ENCODE measurements at regions not wholly inside any gene's neighbourhood (a gene's known extent, or its start where the extent isn't known, plus 50 kb on each side); places are given as distances from the start of the nearest gene placed in this dataset.

DNA sequence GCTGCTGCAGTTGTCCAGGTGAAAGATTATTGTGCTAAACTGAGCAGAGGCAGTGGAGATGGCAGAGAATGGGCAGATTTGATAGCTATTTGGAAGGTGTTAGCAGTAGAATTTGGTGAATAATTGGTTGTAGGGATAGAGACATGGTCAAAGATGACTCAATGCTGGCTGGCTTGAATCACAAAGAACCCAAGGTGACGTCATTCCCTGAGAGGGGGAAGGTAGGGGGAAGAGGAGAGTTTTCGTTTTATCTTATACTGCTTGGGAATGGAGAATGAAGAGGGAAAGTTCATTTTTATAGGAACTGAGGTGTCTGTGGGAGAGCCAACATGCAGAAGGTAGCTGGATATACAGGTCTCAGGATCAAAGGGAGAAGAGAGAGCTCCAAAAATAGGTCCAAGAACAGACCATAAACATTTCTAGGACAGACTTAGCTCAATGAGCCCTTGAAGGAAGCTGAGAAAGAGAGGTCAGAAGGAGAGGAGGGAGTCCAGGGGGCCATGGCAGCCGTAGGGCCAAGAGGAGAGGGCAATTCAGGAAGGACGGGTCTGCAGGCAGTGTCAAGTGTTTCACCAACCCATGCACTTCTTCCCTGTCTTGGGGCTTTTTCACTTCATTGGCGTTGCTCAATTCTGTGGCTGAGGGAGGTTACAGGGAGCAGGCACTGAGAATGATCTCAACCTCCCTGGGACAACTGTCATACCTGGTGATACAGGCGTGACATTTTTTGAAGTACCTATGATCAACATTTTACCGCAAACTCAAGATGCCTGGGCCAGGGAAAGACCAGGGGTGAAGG is 281.3 kb downstream of the TDRD15 start:
- no peak for DNase-seq

DNA sequence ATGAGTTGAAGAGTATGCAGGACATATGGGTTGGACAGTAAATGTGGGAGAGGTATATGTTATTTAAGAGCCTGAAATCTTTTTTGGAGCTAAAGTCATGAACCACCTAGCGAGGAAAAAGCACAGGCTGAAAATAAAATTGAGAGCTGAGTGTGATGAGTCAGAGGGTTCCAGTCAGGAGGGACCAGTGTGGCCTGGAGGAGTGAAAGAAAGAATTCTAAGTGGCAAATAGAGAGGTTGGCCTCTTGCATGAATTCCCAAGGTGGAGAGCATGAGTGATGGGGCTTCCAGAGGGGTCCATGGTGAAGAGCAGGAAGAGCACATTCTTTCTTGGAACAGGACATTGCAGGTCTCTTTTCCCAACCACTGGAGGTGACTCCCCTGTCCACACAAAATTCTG is 282.6 kb downstream of the TDRD15 start:
- DNase-seq, result no peak

DNA sequence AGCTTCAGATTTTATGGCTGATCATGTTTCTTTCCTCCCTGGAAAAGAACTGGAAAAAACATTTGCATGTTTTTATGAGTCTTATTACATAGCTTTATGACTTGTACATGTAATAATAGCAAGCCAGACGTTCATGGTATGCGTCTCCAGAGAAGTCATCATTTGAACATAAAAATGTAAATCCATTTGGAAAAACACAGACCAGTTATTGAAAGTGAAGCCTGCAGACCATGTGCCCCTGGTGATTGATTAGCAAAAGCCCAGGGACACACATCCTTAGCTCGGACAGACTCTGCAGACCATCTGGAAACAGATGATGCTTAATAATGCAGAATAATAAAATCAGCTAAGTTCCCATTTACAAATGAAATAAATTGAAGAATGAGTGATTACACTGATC is 283.1 kb downstream of the TDRD15 start:
- DNase-seq, result no peak

DNA sequence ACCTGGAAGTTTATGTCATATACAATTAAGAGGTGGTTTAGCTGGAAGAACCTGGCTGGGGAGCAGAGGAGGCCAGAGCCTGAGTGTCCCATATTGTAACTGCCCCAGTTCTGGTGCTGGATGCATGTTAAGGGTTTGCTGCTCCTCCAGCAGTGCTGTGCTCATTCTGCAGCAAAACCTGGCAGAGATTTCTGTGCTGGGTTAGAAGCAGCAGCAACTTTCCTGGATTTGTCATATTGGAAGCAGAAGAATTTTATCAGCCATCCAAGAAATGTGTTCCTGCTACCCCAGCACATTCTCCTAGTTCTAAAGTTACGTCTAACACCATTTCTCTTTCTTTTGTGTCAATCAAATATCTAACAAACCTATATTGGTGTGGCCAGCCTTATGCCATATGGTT is 284.1 kb downstream of the TDRD15 start:
- DNase-seq, result no peak

DNA sequence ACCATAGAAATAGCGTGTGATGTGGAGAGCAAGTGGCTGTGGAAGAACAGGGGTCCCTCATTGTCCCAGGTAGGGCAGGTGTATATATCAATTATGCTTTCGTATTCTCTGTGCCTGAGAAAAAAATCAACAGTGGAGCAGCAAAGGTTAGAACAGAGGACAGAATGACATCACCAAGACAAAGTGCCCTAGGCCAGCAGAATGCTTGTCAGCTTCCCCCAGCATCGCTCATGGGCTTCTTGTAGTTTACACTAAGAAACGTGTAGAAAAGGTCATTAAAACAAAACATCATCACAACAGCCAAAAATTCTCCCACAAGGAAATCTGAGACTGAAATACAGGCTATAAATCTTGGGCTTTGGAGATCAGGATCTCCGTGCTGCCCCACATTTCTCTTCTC is 288.0 kb downstream of the TDRD15 start:
- no peak for DNase-seq

DNA sequence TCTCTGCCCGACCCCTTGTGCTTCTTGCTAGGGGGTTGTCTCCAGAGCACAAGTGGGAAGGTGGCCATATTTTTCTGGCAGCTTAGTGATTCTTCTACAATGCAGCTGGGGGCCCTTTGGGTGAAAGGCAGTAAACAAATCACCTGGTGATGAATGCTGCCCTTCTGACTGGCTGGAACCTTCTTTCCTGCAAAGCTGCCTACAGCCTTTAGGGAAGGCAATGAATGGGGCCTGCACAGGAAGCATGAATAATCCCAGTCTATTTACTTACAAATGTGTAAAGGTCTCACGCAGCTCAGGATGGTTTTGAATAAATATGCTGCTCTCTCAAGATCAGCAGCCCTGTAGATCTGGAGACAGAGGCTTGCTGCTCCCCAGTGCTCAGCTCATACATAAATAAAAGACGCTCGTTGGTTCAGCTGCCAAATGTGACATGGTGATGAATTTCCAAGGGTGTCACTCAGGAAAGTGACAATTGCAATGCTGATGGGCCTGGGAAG is 289.2 kb downstream of the TDRD15 start:
- no peak for DNase-seq

DNA sequence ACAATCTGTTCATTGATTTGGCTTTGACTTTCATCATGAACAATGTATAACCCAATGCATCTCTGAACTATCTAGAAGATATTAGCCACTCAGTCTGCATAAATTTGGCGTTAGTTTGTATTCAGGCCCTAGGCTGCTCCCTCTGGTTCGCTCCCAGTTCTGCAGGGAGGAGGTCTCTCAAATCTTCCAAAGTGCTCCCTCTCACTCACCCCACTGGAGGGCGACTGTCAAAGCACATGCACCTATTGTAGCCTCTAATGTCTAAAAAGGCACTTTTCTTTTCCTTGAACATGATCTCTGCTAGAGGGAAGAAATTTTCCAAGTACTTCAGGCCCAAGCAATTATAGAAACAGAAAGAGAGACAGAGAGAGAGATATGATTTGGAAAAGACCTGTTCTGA is 291.5 kb downstream of the TDRD15 start:
- DNase-seq, result no peak

DNA sequence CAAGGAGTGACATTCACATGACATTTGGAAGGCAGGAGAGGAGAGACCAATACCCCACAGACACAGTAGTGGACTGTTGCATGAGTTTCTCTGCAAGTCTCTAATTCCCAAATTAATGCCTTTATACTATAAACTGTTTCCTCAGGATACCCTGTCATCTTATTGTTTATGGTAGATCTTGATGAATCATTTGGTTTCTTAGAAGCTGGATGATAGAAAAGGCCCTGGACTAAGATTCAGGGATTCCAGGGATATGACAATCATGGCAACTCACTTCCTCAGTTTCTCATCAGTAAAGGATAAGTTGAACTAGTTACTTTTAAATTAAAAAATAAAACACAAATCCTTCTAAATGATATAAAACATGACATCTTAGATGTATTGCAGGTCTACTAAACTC is 292.5 kb downstream of the TDRD15 start:
- DNase-seq, result no peak

DNA sequence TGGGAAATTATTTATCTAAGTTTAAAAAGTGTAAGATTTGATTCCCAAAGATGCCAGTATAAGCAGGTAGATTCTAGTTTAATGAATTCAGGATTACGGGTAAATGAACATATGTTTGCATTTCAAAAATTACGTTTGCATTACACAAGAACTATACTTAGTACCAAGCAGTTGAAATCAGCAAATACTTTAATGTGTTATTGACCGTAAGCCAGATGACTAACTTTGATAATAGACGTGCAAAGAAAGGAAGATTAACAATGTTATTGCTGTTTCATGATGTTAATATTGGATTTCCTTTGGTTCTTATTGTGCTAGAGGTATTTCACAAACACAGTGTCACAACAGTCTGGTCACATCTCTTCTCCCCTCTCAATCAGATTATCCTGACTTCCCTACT is 294.7 kb downstream of the TDRD15 start:
- DNase-seq, result no peak

DNA sequence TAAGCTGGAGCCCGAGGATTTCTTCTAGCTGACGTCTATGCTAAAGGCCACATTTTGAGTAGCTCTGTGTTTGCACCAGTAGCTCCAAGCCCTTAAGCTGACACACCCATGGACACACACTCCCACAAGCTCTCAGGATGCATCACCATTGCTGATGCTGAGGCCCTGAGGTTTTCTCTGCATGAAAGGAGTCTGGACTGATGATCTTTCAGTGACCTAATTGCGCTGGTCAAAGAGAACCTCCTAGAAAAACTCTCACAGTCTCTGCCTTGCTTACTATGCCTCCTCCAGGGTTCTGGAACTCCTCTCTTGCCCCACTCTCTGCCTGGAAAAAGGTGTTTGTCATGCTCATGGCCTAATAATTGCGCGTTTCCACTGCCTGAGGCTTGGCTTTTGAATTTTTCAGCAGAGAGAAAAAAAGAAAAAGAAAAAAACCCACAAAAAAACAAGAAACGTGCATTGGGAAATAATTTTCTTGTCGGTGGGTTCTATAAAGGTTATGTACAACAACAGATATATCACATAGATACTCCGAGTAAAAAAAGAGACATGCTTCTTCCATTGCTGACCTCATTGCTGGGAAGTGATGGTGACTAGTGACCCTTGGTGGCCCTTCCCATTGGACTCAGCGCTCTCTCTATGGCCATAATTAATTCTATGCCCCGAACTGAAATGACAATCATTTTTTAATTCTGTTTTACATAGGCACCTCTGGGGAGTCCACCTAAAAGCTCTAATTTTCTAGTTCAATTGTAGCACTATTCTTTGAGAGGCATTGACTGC is 297.0 kb downstream of the TDRD15 start:
- DNase-seq, result no peak

DNA sequence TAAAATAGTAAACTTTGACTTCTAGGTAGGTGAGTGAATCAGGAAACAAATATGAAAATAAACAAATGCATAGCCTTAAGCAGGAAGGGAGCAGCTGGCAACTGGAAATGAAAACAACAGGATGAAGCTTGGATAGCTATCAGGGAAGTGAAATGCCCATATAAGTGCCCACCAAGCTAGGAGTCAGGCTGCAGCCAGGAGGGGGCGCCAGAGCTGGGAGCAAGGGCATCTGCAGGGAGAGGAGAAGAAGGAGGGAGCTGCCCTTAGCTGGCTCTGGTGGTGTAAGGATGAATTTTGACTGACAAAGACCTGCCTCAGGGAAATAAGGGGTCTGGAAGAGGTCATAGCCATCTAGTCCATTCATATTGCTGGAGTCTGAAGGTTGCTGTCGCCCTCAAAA is 298.3 kb downstream of the TDRD15 start:
- no peak for DNase-seq

DNA sequence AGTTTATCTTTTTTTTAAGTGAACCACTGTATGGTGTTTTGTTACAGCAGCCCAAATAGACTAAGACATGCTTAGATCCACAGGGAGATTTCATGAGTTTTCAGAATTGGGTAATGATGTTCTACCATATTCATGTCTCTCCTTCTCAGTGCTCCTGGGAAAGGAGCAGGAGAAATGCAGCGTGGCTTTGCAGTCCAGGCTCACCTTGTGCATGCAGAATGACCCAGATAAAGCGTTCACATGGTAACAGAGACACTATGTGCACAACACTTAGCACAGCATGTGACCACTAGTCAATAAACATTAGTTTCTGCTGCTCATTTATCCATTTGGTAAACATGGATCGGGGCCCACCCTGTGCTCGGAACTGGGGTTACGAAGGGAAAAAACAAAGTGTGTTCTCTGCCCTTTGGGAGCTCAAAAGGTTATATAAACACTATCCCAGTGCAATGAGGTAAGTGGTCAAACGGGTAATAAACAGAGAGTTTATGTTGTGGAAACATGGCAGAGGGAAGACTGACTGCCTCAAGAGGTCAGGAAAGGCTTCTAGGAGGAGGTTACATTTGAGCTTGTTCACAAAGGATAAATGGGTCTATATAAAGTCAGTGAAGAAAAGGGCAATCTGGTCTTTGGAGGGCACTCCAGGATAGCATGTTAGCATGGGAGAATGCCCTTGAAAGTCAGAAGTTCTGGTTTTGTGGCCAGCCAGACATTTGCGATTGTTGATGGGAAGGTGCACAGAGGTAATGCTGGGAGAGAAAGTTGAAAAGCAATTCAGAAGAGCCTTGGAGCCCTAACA is 299.2 kb downstream of the TDRD15 start:
- no peak for DNase-seq

DNA sequence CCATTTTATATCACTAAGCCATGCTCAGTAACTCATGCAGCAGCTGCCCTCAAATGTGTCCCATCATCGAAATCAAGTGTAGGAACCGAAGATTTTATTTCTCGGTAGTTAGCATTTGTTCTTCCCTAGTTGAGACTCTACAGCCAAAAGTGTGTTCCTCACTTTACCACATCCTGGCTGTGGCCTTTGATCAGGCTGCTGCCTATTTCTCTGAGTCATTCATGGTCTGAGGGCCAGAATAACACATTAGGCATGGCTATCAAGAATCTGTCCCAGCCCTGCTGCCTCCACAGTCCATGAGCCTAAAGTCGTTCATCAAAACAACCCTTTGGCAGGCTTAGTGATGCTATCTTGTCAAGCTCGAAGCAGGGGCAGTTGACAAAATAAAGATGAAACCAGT is 300.1 kb downstream of the TDRD15 start:
- DNase-seq, result no peak

DNA sequence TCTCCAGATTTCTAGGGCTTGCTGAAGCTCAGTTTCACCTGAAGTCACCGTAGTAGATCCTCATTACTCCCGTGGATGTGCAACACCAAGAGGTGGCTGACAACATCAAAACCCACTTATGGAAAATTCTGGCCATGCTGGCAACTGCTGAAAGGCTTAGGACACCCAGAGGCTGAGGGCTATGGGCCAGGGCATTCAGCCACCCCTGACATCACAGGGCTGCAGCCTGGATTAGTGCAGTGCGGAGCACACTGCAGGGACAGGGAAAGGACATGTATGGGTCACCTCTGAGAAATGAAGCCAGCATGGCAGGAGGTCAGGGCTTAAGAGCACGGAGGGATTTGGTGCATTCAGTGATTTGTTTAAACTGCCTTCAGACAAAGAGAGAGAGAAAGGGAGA is 300.6 kb downstream of the TDRD15 start:
- DNase-seq, result no peak

DNA sequence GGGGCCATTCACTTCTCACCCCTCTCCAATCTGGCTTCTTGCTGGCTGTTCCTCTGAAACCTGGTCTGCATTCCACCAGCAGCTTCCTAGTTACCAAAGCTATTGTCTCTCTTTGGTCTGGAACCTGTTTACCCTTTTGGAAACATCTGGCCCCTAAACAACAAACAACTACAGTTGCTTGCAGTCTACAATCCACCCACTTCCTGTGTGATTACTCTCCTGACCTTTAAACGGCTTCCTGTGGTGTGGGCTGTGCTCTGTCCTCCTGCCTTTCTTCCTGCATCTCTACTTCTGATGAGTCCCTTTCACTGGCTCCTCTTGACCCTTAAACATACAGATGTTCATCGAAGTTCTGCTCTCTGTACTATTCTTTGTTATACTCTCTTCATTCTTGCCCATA is 303.8 kb downstream of the TDRD15 start:
- no peak for DNase-seq

DNA sequence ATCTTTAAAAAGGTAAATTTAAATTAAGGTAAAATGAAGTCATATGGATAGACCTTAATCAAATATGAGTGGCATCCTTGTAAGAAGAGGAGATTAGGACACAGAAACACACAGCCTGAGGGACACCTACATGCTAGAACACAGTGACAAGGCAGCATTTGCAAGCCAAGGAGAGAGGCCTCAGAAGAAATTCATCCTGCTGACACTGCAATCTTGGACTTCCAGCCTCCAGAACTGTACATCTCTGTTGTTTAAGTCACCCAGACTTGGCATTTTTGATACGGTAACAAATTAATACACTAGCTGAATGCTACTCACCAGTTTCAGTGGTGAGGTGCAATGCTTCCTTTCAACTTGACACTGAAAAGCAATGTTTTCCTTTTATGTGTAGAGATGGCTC is 305.0 kb downstream of the TDRD15 start:
- no peak for DNase-seq

DNA sequence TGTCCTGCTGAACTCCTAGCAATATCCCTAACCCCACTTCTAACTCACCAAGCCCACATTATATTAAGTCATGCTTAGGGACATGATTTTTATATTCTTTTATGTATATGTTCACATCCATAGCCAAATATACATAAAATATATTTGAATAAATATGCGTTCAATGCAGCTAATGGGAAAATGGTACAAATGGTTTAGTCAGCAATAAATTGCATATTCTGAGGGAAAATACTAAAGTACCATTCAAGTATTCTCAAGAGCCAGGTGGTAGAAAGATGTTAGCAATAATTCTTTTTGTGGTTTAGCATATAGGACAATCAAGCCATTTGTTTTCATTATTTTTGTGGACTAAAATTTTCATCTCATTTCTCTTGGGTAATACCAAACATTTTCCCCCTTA is 306.0 kb downstream of the TDRD15 start:
- no peak for DNase-seq

DNA sequence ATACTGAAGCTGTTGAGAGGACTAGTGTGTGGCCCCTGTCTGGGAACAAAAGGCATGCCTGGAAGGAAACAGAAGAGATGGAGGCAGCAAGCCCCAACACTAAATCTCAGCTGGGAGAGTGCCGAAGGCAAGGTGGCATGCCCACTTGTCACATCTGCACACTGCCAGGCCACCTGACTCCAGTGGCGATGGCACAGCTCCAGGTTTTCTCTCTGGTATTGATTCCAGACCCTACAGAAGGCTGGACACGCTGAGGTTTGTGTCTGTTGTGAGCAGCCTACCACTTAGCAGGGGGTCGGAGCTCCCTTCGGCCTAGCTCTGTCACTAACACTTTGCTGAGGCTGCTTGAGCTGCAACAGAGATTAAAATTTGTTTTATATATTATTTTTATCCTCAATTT is 307.3 kb downstream of the TDRD15 start:
- DNase-seq, result no peak

DNA sequence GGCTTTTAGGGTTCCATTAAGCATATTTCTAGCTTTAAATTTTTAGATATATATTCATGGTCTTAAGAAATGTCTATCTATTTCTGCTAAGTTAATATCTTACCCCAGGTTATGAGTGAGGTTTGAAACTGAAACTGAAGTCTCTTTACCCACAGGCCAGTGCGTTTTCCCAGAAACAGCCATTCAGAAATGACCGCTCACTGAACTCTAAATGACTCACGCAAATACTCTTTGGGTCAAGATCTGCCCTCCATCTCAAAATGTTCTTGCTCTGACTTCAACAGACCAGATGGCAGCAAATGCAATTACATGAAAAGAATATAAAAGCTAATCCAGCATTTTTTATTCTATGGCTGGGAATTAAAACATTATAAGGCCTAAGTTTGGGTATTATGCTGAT is 315.2 kb downstream of the TDRD15 start:
- DNase-seq, result no peak

DNA sequence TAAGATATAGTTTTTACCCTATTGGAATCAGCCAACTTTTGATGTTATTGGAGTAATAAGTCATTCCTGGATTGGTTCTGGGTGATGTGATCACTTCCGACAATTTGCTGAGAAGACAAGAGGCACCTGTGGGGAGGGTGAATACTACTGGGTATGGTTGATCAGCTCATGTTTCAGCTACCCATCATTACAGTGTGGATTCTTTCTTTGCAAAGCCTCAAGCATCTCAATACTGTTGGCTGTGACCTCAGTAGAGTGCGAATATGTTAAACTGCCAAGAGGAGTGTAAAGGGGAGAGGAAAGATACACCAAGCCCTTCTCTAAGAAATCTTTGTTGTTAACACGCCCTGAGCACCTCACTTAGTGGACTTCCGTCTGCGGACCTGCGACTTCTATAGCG is 317.7 kb downstream of the TDRD15 start:
- no peak for DNase-seq

DNA sequence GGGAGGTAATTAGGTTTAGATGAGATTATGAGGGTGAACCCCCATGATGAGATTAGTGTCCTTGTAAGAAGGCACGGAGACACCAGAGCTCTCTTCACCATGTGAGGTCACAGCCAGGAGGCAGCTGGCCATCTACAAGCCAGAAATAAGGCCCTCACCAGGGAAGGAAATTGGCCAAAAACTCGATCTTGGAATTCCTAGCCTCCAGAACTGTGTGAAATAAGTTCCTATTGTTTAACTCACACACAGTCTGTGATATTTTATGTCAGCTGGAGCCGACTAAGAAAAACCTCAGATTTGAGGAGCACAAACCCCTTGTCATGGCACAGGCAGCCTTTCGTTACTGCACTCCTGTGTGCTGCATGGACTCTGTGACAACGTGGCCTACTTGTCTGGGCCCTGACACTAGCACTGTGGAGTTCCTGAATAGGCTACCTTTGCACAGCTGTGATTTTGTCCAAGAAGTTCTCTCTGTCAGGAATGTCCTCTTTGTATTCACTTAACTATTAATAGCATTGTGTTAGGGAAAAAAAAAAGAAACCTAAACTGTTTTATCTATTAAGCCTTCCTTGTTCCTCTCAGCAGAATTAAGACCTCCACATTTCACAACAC is 319.8 kb downstream of the TDRD15 start:
- DNase-seq, result no peak

DNA sequence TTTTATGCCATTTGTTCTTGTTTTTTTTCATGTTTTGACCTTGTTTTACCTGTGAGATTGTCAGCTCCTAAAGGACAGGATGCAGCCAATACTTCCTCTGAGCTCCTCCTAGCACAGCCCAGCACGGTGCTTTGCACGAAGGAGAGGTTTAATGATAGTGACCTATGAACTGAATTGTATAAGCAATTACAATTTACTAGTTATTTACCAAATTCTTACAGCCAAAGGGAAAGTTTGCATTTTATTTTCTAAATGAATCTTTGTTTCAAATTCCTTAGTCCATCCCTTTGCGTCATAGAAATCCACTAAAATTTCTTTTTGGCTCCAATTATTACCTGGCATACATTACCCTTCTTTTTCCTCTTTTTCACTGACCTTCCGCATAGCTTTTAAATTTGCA is 326.1 kb downstream of the TDRD15 start:
- no peak for DNase-seq

DNA sequence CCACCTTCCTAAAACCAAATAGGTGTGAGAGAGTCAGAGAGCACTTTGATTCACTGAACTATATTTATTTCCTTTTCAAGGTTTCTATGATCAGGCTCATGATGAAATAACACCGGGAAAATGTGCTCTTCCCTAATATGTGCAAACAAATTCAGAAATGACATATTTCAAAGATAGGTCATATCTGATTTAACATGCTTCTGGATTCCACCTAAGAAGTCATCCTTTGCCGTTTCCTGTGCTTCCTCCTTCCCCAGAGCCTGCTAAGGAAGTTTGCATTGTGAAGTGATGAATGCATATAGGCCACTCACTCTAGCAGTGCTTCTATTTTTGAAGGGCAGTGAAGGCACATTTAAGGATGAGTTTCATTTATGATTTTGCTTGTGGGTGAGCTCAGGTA is 327.6 kb downstream of the TDRD15 start:
- DNase-seq, result no peak

Data from activated T-cell treated with anti-CD3 and anti-CD28 coated beads, Interleukin-2, amount 50 U/mL, for 1 hour (primary cell).